GM12874 (cell line): ENCODE measurements at regions not wholly inside any gene's neighbourhood (a gene's known extent, or its start where the extent isn't known, plus 50 kb on each side); places are given as distances from the start of the nearest gene placed in this dataset.

Experiments
- CTCF ChIP-seq: IDR thresholded peaks from 2 replicates; pipeline ENCODE4 v1.5.1; 2011; ENCODE audit warnings: low read depth, mild to moderate bottlenecking, control low read depth, low read length, moderate library complexity; ENCODE audit not compliant: insufficient read depth

GRCh38 chr12:93073324-93073723, 144.2 kb upstream of the EEA1 start:
- TF ChIP-seq CTCF: no peak

- TF ChIP-seq CTCF: no peak
These were observed 149.0 kb upstream of the EEA1 start for GRCh38 chr12:93078059-93078458.

- TF ChIP-seq CTCF: no peak
These were observed 149.5 kb upstream of the EEA1 start for GRCh38 chr12:93078577-93078976.

GRCh38 chr12:93079271-93079670, 150.2 kb upstream of the EEA1 start:
- TF ChIP-seq CTCF: no peak

GRCh38 chr12:93079976-93080375, 150.9 kb upstream of the EEA1 start:
- TF ChIP-seq CTCF: no peak

- no peak for TF ChIP-seq CTCF
These were observed 151.4 kb upstream of the EEA1 start for GRCh38 chr12:93080452-93080851.

- TF ChIP-seq CTCF: no peak
These were observed 152.1 kb upstream of the EEA1 start for GRCh38 chr12:93080994-93081809.
